ENCODE measurements at regions not wholly inside any gene's neighbourhood (a gene's known extent, or its start where the extent isn't known, plus 50 kb on each side); places are given as distances from the start of the nearest gene placed in this dataset.

- H3K4me1 ChIP-seq (ENCODE audit: insufficient read depth, low read length, severe bottlenecking): no peaks in the 10 kb centered on the region
- H3K27ac ChIP-seq (ENCODE audit: low read depth, low read length, poor library complexity, severe bottlenecking): no peak overlapping the region
- H3K36me3 ChIP-seq (ENCODE audit: insufficient read depth, low read length): no peaks in the 10 kb centered on the region
- no peak overlapping the region for H2AFZ ChIP-seq (ENCODE audit: low read length)
- H3K27me3 ChIP-seq (ENCODE audit: insufficient read depth, low read length): no peaks in the 10 kb centered on the region
- TF ChIP-seq, protein P1, sequence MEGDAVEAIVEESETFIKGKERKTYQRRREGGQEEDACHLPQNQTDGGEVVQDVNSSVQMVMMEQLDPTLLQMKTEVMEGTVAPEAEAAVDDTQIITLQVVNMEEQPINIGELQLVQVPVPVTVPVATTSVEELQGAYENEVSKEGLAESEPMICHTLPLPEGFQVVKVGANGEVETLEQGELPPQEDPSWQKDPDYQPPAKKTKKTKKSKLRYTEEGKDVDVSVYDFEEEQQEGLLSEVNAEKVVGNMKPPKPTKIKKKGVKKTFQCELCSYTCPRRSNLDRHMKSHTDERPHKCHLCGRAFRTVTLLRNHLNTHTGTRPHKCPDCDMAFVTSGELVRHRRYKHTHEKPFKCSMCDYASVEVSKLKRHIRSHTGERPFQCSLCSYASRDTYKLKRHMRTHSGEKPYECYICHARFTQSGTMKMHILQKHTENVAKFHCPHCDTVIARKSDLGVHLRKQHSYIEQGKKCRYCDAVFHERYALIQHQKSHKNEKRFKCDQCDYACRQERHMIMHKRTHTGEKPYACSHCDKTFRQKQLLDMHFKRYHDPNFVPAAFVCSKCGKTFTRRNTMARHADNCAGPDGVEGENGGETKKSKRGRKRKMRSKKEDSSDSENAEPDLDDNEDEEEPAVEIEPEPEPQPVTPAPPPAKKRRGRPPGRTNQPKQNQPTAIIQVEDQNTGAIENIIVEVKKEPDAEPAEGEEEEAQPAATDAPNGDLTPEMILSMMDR (IDR thresholded peaks at IDR 0.05; ENCODE audit: low read length): no peak
- no peak for TF ChIP-seq EZH2 (IDR thresholded peaks at IDR 0.05; ENCODE audit: borderline replicate concordance, low read length)
- H3K79me2 ChIP-seq (ENCODE audit: insufficient read depth, low read length): no peaks in the 10 kb centered on the region
- H3K4me3 ChIP-seq (ENCODE audit: low read depth, low read length, poor library complexity, severe bottlenecking): no peak overlapping the region
- H3K9ac ChIP-seq (ENCODE audit: low read length): no peak overlapping the region
- H4K20me1 ChIP-seq (ENCODE audit: insufficient read depth, low read length): no peaks in the 10 kb centered on the region
- H3K4me2 ChIP-seq (ENCODE audit: low read length): no peak overlapping the region
- no peaks in the 10 kb centered on the region for H3K9me3 ChIP-seq (ENCODE audit: low read length)
- H3F3A ChIP-seq (ENCODE audit: insufficient read depth, low read length): no peaks in the 10 kb centered on the region
- H3K9me2 ChIP-seq (ENCODE audit: low read depth, low read length): no peaks in the 10 kb centered on the region
Observed at GRCh38 chr6:19782588-19782987, 54.6 kb upstream of the ID4 start.

Data from OCI-LY1 (cell line).